GM21381 (cell line): ENCODE measurements at regions not wholly inside any gene's neighbourhood (a gene's known extent, or its start where the extent isn't known, plus 50 kb on each side); places are given as distances from the start of the nearest gene placed in this dataset.
"Not testable (repeated sequence)": the region's sequence is repeated elsewhere in the genome, so short reads cannot be mapped to it uniquely, and the experiment has no call there.

ENCODE experiments used
- ATAC-seq: cut with Tn5 transposase; IDR thresholded peaks from one replicate; pipeline ENCODE4 v1.9.1; 2021; ENCODE audit warnings: mild to moderate bottlenecking, moderate library complexity; ENCODE audit not compliant: unreplicated experiment

DNA sequence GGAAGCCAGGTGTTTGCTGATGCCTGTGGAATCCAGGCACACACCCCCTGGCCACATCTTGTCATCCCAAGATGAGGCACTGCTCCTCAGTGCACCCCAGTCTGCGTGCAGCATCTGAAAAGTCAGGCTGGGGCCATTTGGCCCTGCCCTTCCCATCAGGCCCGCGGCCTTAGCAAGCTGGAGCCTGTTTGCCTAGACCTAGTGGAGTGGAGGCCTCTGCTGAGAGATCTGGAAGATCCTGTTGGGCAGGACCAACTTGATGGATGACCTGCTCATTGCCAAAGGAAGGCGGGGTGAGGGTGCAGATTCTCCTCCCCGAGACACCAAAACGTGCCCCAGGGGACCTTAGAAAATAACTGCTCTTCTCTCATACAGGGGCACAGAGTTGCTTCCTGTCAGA lies 220.2 kb downstream of the SHQ1 start:
- ATAC-seq: no peak

GRCh38 chr3:72627271-72627670 lies 221.0 kb downstream of the SHQ1 start:
- ATAC-seq: no peak

GRCh38 chr3:72625602-72626337 lies 222.5 kb downstream of the SHQ1 start:
- ATAC-seq: no peak

DNA sequence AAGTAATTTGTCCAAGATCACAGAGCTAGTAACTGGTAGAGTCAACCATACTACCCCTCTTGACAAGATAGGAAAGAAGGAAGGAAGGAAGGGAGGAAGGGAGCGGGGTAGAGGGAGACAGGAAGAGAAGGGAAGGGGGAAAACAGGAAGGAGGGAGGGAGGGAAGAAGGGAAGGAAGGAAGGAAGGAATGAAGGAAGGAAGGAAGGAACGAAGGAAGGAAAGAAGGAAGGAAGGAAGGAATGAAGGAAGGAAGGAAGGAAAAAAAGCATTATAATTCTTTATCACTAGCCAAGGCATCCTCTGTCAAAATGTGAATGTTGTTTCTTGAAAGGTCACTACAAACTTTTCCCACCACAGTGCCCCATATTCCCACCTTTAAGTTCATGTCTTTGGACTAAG lies 223.6 kb downstream of the SHQ1 start:
- no peak for ATAC-seq

DNA sequence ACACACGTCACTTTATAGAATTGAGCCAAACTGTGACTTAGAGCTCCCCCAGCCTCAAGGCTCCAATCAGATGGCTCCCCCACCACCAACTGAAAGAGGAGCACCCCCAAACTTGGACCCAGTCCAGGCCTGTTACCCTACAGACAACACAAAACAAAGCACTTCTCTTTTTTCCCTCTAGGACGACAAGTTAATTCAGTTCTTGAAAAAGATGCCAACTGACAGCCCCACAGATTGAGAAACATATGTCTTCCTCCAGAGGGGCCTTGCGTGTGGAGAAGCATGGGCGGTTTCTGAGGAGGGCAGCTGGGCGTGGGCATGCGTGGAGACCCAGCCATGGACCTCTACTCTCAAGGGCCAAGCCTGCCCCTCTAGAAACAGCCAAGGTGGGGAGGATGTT lies 229.5 kb downstream of the SHQ1 start:
- no peak for ATAC-seq

GRCh38 chr3:72617424-72618024 lies 230.7 kb downstream of the SHQ1 start:
- no peak for ATAC-seq

DNA sequence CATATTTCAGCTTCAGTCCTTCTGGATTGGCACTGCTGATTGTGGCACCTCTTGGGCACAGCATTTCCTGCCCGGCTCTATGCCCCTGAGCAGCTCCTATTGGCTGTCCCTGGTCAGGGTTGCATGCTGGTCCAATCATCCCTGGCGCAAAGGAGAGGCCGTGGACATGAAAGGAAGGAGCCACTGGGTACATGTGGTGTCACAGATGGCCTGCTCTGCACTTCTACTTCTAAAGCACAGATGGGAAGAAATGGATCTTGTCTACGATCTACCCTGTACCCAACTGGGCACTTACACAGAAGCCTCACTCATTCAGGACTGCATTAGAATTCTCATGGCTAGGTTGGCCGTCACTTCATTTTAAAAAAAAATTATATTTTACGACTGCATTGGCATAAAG lies 232.5 kb downstream of the SHQ1 start:
- ATAC-seq: no peak

- ATAC-seq: no peak
Measured at GRCh38 chr3:72615182-72615581, 233.1 kb downstream of the SHQ1 start.

GRCh38 chr3:72614394-72615074 lies 233.7 kb downstream of the SHQ1 start:
- ATAC-seq: no peak

DNA sequence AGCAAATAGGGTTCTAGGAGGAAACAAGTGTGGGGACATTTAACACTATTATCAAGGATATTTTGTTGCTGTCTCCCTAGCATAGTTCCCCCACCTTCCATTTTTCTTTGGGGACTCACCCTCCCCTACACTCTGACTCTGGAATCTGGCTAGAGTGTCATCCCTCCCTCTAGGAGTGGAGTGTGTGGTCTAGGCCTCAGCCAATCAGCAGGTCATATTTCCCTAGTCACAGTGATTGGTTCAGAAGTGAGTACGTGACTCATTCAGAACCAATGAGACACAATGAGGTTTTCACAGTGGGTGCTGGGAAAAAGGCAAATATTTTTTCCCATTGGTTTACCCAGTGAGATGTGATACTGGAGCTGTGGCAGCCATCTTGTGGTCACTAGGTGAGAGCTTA lies 234.4 kb downstream of the SHQ1 start:
- ATAC-seq: no peak

DNA sequence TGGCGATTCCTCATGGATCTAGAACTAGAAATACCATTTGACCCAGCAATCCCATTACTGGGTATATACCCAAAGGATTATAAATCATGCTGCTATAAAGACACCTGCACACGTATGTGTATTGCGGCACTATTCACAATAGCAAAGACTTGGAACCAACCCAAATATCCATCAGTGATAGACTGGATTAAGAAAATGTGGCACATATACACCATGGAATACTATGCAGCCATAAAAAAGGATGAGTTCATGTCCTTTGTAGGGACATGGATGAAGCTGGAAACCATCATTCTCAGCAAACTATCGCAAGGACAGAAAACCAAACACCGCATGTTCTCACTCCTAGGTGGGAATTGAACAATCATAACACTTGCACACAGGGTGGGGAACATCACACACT lies 239.1 kb downstream of the SHQ1 start:
- not testable (repeated sequence) for ATAC-seq

GRCh38 chr3:72606005-72606800 lies 242.0 kb downstream of the SHQ1 start:
- ATAC-seq: no peak

- ATAC-seq: no peak
Measured at GRCh38 chr3:72604328-72604727, 243.9 kb downstream of the SHQ1 start.

DNA sequence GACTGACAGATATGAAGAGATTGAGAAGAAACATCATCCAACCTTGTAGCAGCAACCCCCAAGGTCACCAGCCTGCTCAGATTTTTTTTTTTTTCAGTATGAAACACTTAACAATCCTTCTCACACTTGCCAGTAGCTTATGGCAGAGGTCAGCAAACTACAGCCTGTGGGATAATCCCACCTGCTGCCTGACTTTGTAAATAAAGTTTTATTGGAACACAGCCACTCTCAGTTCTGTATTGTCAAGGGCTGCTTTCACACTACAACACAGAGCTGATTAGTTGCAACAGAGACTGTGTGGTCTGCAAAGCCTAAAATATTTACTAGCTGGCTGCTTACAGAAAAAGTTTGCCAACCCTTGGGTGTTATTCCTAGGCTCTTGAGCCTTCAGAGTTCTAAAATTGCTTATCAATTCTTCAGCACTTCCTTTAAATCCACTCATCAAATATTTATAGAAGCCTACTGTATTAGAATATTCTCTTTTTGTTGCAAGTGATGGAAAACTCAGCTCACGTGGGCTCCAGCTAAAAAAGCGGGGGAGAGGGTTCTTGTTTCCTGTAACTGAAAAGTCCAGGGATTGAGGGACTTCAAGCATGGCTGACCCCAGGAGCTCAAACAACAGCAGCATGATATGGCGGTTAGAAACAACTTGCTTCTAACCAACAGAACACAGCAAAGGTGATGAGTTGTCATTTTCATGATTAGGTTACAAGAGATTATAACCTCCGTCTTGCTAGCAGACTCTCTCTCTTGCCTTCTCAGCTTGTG lies 246.1 kb downstream of the SHQ1 start:
- ATAC-seq: no peak

DNA sequence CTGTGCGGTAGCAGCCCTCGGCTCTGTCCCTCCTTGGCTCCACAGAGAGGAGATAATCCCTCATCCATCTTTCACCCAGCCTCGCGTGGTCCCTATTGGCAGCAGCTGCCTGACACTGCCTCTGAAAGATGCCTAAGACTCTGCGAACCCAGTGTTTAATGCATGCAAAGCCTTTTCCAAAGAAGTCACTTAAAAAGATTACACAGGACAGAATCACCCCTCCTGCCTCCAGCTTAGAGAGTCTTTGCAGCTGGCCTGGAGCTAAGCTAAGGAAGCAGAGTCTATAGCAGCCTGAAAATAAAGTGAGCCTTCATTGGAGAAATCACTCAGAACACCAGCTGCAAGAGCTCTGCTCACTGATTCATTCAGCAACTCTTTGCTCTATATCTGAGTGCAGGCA lies 247.2 kb downstream of the SHQ1 start:
- ATAC-seq: no peak

GRCh38 chr3:72597756-72598195 lies 250.5 kb downstream of the SHQ1 start:
- ATAC-seq: no peak

DNA sequence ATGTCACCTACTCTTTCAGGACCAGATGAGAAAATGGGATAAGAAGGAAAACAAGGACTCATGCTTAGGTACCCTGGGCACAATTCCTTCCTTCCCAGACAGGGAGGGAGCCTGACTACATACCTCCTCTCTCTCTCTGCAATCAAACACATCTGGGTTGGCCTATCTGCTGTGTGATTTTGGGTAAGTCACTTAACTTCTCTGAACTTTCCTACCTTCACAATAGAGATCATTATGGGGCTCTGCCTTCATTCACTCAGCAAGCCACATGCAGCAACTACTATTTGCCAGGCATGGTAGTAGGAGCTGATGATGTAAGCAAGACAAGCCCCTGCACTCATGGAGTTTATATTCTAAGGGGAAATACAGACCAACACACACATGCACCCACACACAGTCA lies 251.2 kb downstream of the SHQ1 start:
- ATAC-seq: no peak

DNA sequence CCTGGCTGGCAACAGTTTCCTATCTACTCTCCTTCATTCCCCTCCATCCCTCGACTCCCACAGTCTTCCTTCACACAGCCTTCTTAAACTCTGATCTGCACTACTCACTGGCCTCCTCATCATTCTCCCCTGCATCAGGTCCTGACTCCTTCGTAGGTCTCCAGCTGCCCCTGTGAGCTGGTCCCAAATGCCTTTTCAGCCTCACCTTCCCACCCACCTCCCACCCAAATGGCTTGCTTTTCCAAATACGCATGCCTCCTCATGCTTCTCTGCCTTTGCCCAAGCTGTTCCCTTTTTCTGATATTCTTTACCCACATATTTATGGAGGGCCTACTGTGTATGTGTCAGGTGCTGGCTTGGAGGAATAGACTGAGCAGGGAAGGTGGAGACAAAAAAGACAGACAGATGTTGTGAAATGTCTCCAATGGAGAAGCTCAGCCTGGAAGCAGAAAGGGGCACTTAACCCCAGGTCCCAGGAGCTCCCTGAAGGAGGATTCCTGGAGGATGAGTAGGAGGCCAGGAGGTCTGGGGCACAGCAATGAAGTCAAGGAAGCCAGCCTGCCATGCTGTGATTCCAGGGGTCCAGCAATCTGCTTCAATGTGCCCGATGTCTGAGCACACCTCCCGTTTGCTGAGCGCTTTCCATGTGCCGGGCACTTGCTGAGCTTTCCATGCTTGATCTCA lies 252.2 kb downstream of the SHQ1 start:
- no peak for ATAC-seq

DNA sequence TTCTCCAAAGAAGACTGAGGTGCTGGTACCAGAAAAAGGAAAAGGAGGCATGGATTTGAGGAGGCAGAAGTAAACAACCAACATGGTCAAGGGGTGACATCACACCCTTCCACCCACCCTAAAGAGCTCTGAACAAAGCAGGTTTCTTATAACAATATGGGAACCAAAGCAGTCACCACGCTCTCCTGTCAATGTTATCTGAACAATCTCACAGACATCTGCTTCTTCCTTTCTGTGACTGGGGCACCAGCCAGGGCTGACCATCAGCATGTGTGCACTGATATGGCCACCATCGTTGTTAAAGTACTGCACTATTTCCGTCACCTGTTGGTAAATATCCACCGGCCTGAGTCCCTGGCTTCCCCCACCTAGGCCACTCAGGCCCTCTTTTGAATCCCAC lies 252.9 kb downstream of the SHQ1 start:
- no peak for ATAC-seq

GRCh38 chr3:72594615-72595215 lies 253.5 kb downstream of the SHQ1 start:
- ATAC-seq: no peak
